Esophagus muscularis mucosa (tissue), 4 donors: ENCODE measurements at regions not wholly inside any gene's neighbourhood (a gene's known extent, or its start where the extent isn't known, plus 50 kb on each side); places are given as distances from the start of the nearest gene placed in this dataset.

ENCODE experiments used
- EP300 ChIP-seq: sonication (generic); formaldehyde crosslinking; IDR thresholded peaks from one replicate; pipeline ENCODE4 v1.6.1; 2017; ENCODE audit warnings: antibody characterized with exemption
- POLR2A ChIP-seq: fragments of 450-650 bp; IDR thresholded peaks from one replicate; pipeline ENCODE4 v1.6.1; 2017; ENCODE audit warnings: antibody characterized with exemption, moderate library complexity, mild to moderate bottlenecking, low read depth
- TF ChIP-seq, protein P1 (sequence below), 3 experiments: fragments of 200-600 bp in 2 of 3; fragments of 450-650 bp in 1 of 3; sonication (generic) in 2 of 3; IDR thresholded peaks; one replicate each; pipeline ENCODE4 v1.5.1; 2017 to 2019; ENCODE audit warnings: antibody characterized with exemption in 3 of 3, mild to moderate bottlenecking in 2 of 3, moderate library complexity in 1 of 3

DNA sequence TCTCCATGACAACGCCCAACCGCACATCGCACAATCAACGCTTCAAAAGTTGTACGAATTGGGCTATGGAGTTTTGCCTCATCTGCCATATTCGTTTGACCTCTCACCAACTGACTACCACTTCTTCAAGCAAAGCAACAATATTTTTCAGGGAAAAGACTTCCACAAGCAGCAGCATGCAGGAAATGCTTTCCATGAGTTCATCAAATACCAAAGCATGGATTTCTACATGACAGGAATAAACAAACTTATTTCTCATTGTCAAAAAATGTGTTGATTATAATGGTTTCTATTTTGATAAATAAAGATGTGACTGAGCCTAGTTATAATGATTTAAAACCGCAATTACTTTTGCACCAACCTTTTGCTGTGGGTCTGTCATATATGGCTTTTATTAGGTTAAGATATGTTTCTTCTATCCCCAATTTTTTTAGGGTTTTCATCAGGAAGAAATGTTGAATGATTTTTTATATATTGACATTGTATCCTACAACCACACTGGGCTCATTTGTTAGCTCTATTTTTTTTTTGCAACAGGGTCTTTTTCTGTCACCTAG is 138.4 kb downstream of the PWWP3B start:
- TF ChIP-seq, protein P1, sequence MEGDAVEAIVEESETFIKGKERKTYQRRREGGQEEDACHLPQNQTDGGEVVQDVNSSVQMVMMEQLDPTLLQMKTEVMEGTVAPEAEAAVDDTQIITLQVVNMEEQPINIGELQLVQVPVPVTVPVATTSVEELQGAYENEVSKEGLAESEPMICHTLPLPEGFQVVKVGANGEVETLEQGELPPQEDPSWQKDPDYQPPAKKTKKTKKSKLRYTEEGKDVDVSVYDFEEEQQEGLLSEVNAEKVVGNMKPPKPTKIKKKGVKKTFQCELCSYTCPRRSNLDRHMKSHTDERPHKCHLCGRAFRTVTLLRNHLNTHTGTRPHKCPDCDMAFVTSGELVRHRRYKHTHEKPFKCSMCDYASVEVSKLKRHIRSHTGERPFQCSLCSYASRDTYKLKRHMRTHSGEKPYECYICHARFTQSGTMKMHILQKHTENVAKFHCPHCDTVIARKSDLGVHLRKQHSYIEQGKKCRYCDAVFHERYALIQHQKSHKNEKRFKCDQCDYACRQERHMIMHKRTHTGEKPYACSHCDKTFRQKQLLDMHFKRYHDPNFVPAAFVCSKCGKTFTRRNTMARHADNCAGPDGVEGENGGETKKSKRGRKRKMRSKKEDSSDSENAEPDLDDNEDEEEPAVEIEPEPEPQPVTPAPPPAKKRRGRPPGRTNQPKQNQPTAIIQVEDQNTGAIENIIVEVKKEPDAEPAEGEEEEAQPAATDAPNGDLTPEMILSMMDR (IDR thresholded peaks at IDR 0.05): no peak
- TF ChIP-seq POLR2A (no peak), EP300 (no peak)
